GM19324 (cell line): ENCODE measurements at regions not wholly inside any gene's neighbourhood (a gene's known extent, or its start where the extent isn't known, plus 50 kb on each side); places are given as distances from the start of the nearest gene placed in this dataset.
A peak's percentile ranks its signal among the peaks of the same experiment; 100 is the strongest.
"Not testable (repeated sequence)": the region's sequence is repeated elsewhere in the genome, so short reads cannot be mapped to it uniquely, and the experiment has no call there.

Experiments used
- ATAC-seq: cut with Tn5 transposase; IDR thresholded peaks from one replicate; pipeline ENCODE4 v1.9.1; 2021; ENCODE audit warnings: mild to moderate bottlenecking, moderate library complexity; ENCODE audit not compliant: unreplicated experiment, low FRiP score

GRCh38 chr6:114997813-114998292 lies 655.0 kb upstream of the HS3ST5 start:
- ATAC-seq, result peak; percentile 79

DNA sequence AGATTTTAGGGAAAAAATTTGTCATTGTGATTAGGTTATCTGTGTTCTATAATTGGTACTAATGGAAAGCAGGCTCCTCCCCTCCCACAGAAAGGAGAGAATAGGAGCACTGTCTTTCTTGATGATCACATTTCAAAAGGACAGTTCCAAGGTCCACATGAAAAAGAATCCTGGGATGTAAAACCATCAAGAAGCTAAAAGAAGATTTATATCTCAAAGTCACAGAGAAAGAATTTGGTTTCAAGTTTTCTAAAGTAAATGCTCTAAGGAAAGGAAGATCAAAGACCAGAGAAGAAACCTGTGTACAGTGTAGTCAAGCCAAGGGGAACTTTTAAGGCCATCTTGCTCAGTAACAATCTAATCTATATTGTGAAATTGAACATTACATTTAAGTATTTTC lies 652.7 kb upstream of the HS3ST5 start:
- no peak for ATAC-seq

DNA sequence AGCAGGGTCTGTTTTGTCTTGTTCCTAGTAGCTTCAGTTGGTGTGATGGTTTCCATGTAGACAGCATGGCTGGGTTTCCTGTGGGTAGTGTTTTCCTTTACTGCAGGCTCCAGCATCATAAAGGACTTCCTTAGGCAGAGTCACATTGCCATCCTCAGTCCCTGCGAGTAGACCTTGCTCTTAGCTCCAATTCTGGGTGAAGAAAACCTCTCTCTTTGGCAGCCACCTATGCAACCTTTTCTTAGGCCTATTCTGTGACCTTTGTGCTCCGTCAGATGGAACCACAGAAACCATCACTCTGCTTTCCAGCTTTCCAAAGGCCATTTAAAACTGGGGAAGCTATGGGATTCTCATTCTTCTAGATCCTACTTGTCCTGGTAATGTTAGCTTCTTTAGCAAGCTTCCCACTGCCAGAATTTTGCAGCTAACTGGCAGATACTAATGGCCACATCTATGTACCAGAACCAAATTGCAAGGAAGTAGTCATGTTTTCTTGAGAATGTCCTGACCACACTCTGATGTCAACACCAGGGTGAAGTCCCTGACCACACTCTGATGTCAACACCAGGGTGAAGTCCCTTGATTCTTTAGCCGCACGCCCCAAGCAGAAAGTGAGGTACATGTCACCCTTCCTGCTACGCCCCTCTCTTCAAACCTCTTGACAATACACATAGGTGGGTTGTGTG lies 646.6 kb upstream of the HS3ST5 start:
- peak; percentile 95 for ATAC-seq

- ATAC-seq, result no peak
Measured at GRCh38 chr6:114987281-114987680, 644.5 kb upstream of the HS3ST5 start.

GRCh38 chr6:114955363-114955762 lies 612.5 kb upstream of the HS3ST5 start:
- no peak for ATAC-seq

DNA sequence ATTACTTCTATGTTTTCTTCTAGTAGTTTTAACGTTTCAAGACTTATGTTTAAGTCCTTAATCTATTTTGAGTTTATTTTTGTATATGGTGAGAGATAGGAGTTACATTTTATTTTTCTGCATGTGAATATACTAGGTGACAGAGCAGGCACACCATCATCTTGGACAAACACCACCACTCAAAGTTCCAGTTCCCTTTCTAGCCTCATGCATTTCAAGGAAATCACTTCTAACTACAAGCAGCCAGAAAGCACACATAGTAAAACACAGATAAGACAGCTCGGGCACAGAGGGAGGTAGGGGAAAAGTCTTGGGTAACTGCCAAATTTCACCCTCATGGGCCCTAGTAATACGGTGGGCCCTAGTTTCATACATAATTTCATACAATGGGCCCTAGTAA lies 609.4 kb upstream of the HS3ST5 start:
- no peak for ATAC-seq

GRCh38 chr6:114945392-114945791 lies 602.6 kb upstream of the HS3ST5 start:
- no peak for ATAC-seq

- ATAC-seq, result no peak
Measured at GRCh38 chr6:114941078-114941477, 598.3 kb upstream of the HS3ST5 start.

DNA sequence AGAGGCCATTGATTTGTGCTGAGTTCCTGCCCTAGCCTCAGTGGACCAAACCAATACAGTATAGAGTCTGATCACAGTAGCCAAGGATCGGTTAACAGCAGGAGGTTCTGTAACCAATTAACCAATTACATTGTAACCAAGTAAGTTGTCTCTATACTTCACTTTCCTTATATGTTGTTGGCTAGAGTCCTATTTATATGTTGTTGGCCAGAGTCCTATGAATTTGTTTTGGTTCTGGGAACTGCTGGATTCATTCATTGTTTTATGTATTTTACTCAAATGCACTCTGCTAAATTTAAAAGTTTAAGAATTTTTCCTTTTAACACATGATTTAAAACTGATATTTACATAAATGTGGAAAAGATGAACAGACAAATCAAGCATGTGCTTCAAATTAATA lies 597.4 kb upstream of the HS3ST5 start:
- ATAC-seq, result no peak

GRCh38 chr6:114939630-114940029 lies 596.8 kb upstream of the HS3ST5 start:
- ATAC-seq, result no peak

DNA sequence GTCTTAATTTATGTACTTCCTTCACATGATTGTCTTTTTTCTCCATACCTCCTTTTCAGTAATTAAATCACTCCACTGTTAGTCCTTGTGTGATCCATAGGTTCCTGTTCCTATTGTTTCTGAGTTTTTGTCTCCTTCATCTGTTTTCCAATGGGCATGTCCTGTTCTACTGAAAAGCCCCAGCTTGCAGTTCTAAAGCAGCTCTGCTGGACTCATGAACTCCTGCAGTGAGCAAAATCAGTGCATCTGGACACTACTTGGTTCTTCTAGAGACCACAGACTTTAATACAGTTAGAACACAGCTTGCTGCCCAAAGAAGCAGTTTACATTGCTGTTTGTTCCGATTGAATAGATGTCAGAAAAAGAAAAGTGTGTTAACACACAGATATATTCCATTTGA lies 593.3 kb upstream of the HS3ST5 start:
- ATAC-seq, result no peak

DNA sequence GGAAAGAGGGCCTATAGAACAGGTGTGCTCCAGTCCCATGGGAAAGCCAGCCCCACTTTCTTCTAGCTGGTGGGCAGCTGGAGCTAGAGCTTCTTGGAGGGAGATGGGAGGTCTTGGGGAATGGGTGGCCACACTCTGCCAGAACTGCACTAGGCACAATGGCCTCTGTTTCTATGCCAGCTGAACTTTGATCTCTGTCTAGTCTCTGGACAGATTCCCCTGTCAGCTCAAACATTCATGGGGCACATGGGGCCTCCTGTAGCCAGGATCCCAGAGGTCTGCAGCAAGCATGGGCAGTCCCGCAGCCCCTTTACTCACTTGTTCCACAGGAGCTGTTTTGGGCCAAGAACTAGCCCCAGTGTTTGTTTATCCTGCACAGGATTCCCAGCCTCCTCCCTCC lies 591.3 kb upstream of the HS3ST5 start:
- ATAC-seq, result no peak

DNA sequence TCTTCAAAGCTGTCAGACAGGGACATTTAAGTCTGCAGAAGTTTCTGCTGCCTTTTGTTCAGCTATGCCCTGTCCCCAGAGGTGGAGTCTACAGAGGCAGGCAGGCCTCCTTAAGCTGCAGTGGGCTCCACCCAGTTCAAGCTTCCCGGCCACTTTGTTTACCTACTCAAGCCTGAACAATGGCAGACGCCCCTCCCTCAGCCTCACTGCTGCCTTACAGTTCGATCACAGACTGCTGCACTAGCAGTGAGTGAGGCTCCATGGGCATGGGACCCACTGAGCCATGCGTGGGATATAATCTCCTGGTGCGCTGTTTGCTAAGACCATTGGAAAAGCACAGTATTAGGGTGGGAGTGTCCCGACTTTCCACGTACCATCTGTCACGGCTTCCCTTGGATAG lies 585.9 kb upstream of the HS3ST5 start:
- ATAC-seq, result not testable (repeated sequence)

- ATAC-seq, result no peak
Measured at GRCh38 chr6:114906096-114906495, 563.3 kb upstream of the HS3ST5 start.

DNA sequence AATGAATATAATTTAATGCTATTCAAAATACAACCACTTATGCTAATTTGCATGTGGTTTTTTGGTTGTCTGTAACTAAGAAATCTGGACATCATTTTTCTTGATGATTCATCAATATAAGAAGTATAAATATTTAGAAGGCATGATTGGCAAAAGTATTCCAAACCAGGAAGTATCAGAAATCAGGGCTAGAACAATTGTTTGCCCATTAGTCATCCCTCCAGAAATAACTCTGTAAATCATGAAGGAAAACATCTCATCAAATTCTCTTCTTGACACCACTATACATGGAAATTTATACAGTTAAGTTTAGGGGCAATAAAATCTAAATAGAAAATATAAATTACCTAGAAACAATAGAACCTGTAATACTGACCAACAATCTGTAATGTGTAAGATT lies 554.7 kb upstream of the HS3ST5 start:
- no peak for ATAC-seq

DNA sequence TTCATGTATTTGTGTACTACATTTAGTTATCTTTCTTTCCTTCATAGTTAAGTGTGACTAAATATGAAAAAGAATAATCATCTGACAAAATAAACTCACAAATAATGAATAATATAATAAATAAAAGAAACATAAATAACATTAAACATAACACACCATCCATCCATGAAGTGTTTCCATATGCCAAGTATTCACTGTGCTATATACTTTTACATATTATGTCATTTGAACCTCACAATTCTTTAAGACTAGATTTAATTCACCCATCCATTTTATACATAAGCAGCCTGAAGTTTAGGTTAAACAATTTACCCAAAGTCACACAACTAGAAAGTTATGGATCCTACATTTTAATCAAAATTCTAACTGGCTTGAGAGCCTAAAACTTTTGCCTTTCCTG lies 549.4 kb upstream of the HS3ST5 start:
- ATAC-seq, result no peak

DNA sequence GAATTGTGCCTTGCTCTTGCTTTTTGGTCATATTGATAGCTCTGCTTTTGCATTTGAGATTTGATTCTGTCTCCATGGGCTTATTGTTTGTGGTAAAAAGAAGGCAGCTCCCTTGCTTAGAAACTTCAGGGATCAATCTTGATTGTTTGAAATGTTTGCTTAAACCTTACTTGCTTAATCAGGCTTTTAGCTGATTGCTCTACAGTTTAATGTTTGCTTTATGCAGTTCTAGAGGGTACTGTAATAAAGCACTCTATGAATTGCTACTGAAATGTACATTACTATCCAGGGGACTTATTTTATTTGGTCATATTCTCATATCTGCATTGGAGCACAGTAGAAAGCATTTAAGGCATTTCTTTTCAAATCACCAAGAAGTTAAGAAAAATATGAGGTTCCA lies 545.4 kb upstream of the HS3ST5 start:
- no peak for ATAC-seq

- ATAC-seq, result no peak
Measured at GRCh38 chr6:114886670-114887436, 544.0 kb upstream of the HS3ST5 start.

GRCh38 chr6:114879693-114880092 lies 536.9 kb upstream of the HS3ST5 start:
- ATAC-seq, result no peak

GRCh38 chr6:114878091-114878490 lies 535.3 kb upstream of the HS3ST5 start:
- no peak for ATAC-seq

- no peak for ATAC-seq
Measured at GRCh38 chr6:114874410-114874809, 531.6 kb upstream of the HS3ST5 start.

DNA sequence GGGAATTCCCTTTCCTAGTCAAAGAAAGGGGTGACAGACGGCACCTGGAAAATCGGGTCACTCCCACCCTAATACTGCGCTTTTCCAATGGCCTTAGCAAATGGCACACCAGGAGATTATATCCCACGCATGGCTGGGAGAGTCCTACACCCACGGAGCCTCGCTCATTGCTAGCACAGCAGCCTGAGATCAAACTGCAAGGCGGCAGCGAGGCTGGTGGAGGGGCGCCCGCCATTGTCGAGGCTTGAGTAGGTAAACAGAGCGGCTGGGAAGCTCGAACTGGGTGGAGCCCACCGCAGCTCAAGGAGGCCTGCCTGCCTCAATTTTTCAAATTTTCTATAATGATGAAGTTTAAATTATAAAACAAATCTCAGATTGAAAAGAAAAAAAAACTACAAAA lies 522.7 kb upstream of the HS3ST5 start:
- ATAC-seq, result not testable (repeated sequence)
